ENCODE measurements at regions not wholly inside any gene's neighbourhood (a gene's known extent, or its start where the extent isn't known, plus 50 kb on each side); places are given as distances from the start of the nearest gene placed in this dataset.
"Not testable (repeated sequence)": the region's sequence is repeated elsewhere in the genome, so short reads cannot be mapped to it uniquely, and the experiment has no call there.

GRCh38 chr12:83889745-83890144 is 1022.9 kb downstream of the SLC6A15 start:
- Histone ChIP-seq H3K4me3 (no peak overlapping the region), H3K36me3 (no peaks in the 10 kb centered on the region), H3K27ac (no peak overlapping the region), H3K4me1 (no peaks in the 10 kb centered on the region), H3K27me3 (no peaks in the 10 kb centered on the region), H3K9me3 (no peaks in the 10 kb centered on the region)
- intact Hi-C loops (cut with DNase I; ENCODE audit: low total_unique reads) = no loop called here
- in situ Hi-C loops (cut with MboI; ENCODE audit: low pct_ligation_motif_present in 1 of 4, low pct_unique_long_range_greater_than_20kb in 1 of 4, low sequenced_read_pairs in 3 of 4) = no loop called here
- no peak for DNase-seq
- TF ChIP-seq CTCF (IDR thresholded peaks at IDR 0.05) = no peak
- TF ChIP-seq POLR2A (IDR thresholded peaks at IDR 0.05) = no peak
- no peak for TF ChIP-seq POLR2AphosphoS5 (IDR thresholded peaks at IDR 0.05)
- TF ChIP-seq EP300 (IDR thresholded peaks at IDR 0.05; ENCODE audit: low read depth) = no peak

GRCh38 chr12:83886479-83886878 is 1026.1 kb downstream of the SLC6A15 start:
- no peak for DNase-seq
- Histone ChIP-seq H3K27ac (no peak overlapping the region), H3K4me1 (no peaks in the 10 kb centered on the region), H3K4me3 (no peak overlapping the region), H3K9me3 (no peaks in the 10 kb centered on the region), H3K36me3 (no peaks in the 10 kb centered on the region), H3K27me3 (no peaks in the 10 kb centered on the region)
- WGBS, 2 donors (ENCODE audit: low coverage in 1 of 2) = 58 to 67% methylated on average over 3 of the region's 3 CpGs
- TF ChIP-seq POLR2A (IDR thresholded peaks at IDR 0.05) = no peak
- TF ChIP-seq CTCF (IDR thresholded peaks at IDR 0.05) = no peak
- no peak for TF ChIP-seq EP300 (IDR thresholded peaks at IDR 0.05; ENCODE audit: low read depth)
- TF ChIP-seq POLR2AphosphoS5 (IDR thresholded peaks at IDR 0.05) = no peak
- in situ Hi-C loops (cut with MboI; ENCODE audit: low pct_ligation_motif_present in 1 of 4, low pct_unique_long_range_greater_than_20kb in 1 of 4, low sequenced_read_pairs in 3 of 4) (no loop called here), intact Hi-C loops (cut with DNase I; ENCODE audit: low total_unique reads) (no loop called here)

GRCh38 chr12:83870921-83871599 is 1041.5 kb downstream of the SLC6A15 start:
- intact Hi-C loops (cut with DNase I; ENCODE audit: low total_unique reads); H3K4me3 ChIP-seq; in situ Hi-C loops (cut with MboI; ENCODE audit: low pct_ligation_motif_present in 1 of 4, low pct_unique_long_range_greater_than_20kb in 1 of 4, low sequenced_read_pairs in 3 of 4); DNase-seq; H3K9me3 ChIP-seq; H3K27me3 ChIP-seq; H3K27ac ChIP-seq; H3K36me3 ChIP-seq; H3K4me1 ChIP-seq: not testable (repeated sequence)
- WGBS, 2 donors (ENCODE audit: low coverage in 1 of 2) = 75 to 93% methylated on average over 1 to 13 of the region's 20 CpGs

DNA sequence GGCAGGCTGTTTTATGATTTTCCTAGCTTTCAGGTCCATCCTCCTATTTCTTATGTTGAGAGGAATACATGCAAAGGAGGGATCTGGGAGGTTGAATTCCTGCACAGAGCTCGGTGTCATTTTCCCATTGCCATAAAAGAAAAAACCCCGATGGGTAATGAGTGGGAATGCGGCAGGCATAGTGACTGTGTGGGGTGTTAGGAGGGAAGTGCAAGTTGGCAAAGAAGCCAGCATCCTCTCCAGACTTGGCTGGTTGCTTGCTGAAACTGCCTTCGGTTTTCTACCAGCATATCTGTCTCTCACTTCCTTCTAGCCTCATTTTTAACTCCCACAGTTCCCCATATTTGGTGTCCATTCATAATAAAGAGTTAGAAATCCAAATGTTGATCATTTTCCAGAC is 1046.1 kb downstream of the SLC6A15 start:
- intact Hi-C loops (cut with DNase I; ENCODE audit: low total_unique reads) = no loop called here
- H3K4me1 ChIP-seq = no peaks in the 10 kb centered on the region
- DNase-seq = no peak
- no peak overlapping the region for H3K27ac ChIP-seq
- in situ Hi-C loops (cut with MboI; ENCODE audit: low pct_ligation_motif_present in 1 of 4, low pct_unique_long_range_greater_than_20kb in 1 of 4, low sequenced_read_pairs in 3 of 4) = no loop called here
- no peak overlapping the region for H3K4me3 ChIP-seq
- H3K27me3 ChIP-seq = no peaks in the 10 kb centered on the region
- 69 to 71% methylated on average over 4 of the region's 4 CpGs for WGBS, 2 donors (ENCODE audit: low coverage in 1 of 2)
- H3K36me3 ChIP-seq = no peaks in the 10 kb centered on the region
- H3K9me3 ChIP-seq = no peaks in the 10 kb centered on the region
- no peak for TF ChIP-seq EP300 (IDR thresholded peaks at IDR 0.05; ENCODE audit: low read depth)
- TF ChIP-seq POLR2A (IDR thresholded peaks at IDR 0.05) = no peak
- TF ChIP-seq POLR2AphosphoS5 (IDR thresholded peaks at IDR 0.05) = no peak
- TF ChIP-seq CTCF (IDR thresholded peaks at IDR 0.05) = no peak

GRCh38 chr12:83865431-83865830 is 1047.2 kb downstream of the SLC6A15 start:
- no peaks in the 10 kb centered on the region for H3K36me3 ChIP-seq
- H3K4me1 ChIP-seq = no peaks in the 10 kb centered on the region
- in situ Hi-C loops (cut with MboI; ENCODE audit: low pct_ligation_motif_present in 1 of 4, low pct_unique_long_range_greater_than_20kb in 1 of 4, low sequenced_read_pairs in 3 of 4) (no loop called here), intact Hi-C loops (cut with DNase I; ENCODE audit: low total_unique reads) (no loop called here)
- WGBS, 2 donors (ENCODE audit: low coverage in 1 of 2) = 44 to 55% methylated on average over 1 of the region's 1 CpG
- TF ChIP-seq POLR2A (IDR thresholded peaks at IDR 0.05) (no peak), EP300 (IDR thresholded peaks at IDR 0.05; ENCODE audit: low read depth) (no peak)
- DNase-seq = no peak
- no peak overlapping the region for H3K27ac ChIP-seq
- no peak overlapping the region for H3K4me3 ChIP-seq
- H3K27me3 ChIP-seq = no peaks in the 10 kb centered on the region
- no peaks in the 10 kb centered on the region for H3K9me3 ChIP-seq
